ENCODE measurements at regions not wholly inside any gene's neighbourhood (a gene's known extent, or its start where the extent isn't known, plus 50 kb on each side); places are given as distances from the start of the nearest gene placed in this dataset.

DNA sequence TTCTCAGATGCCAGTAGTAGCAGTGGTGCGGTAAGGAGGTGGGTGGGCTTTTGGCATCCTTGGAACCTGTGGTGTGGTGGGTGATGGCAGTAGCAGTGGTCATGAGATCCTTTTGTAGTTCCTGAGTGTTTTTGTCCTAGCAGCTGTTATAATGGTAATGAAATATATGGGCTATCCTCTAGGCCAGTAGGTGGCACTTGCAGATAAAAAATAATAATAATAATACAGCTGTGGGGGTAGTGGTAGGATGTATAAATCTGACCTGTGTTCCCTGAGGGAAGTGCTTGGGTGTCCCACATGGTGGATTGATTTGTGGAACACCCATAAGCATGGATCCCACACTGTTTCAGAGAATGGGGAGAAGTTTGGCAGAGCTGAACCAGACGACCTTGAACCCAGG, 334.0 kb downstream of the SLITRK5 start:
- TF ChIP-seq, protein P1, sequence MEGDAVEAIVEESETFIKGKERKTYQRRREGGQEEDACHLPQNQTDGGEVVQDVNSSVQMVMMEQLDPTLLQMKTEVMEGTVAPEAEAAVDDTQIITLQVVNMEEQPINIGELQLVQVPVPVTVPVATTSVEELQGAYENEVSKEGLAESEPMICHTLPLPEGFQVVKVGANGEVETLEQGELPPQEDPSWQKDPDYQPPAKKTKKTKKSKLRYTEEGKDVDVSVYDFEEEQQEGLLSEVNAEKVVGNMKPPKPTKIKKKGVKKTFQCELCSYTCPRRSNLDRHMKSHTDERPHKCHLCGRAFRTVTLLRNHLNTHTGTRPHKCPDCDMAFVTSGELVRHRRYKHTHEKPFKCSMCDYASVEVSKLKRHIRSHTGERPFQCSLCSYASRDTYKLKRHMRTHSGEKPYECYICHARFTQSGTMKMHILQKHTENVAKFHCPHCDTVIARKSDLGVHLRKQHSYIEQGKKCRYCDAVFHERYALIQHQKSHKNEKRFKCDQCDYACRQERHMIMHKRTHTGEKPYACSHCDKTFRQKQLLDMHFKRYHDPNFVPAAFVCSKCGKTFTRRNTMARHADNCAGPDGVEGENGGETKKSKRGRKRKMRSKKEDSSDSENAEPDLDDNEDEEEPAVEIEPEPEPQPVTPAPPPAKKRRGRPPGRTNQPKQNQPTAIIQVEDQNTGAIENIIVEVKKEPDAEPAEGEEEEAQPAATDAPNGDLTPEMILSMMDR (conservative IDR thresholded peaks at IDR 0.05) = no peak
- no peak for TF ChIP-seq EZH2 (IDR thresholded peaks at IDR 0.05; ENCODE audit: low read depth)
